HFFc6 (cell line): ENCODE measurements at regions not wholly inside any gene's neighbourhood (a gene's known extent, or its start where the extent isn't known, plus 50 kb on each side); places are given as distances from the start of the nearest gene placed in this dataset.

Experiments
- DNase-seq: peaks from one replicate; pipeline ENCODE4 v3.0.0-alpha.2; 2018
- H3K27ac Mint-ChIP-seq: 2 replicates; pipeline ENCODE4 v1.8.0; 2020; ENCODE audit warnings: mild to moderate bottlenecking, mixed read lengths
- H3K27me3 Mint-ChIP-seq: 2 replicates; pipeline ENCODE4 v1.8.0; 2021; ENCODE audit warnings: mild to moderate bottlenecking, moderate library complexity, mixed read lengths; ENCODE audit not compliant: insufficient read depth
- H3K36me3 Mint-ChIP-seq: 2 replicates; pipeline ENCODE4 v1.8.0; 2021; ENCODE audit warnings: low read depth, mixed read lengths
- H3K4me1 Mint-ChIP-seq: 2 replicates; pipeline ENCODE4 v1.8.0; 2020; ENCODE audit warnings: low read depth, mixed read lengths
- H3K4me3 Mint-ChIP-seq: 2 replicates; pipeline ENCODE4 v1.8.0; 2020; ENCODE audit warnings: mild to moderate bottlenecking, moderate library complexity, mixed read lengths
- H3K9me3 Mint-ChIP-seq: 2 replicates; pipeline ENCODE4 v1.8.0; 2020; ENCODE audit warnings: mild to moderate bottlenecking, mixed read lengths
- TF ChIP-seq, protein P1 (sequence below): fragments of 200-600 bp; sonication (generic); IDR thresholded peaks from 2 replicates; pipeline ENCODE4 v1.5.0; 2021; ENCODE audit warnings: antibody characterized with exemption, mild to moderate bottlenecking

DNA sequence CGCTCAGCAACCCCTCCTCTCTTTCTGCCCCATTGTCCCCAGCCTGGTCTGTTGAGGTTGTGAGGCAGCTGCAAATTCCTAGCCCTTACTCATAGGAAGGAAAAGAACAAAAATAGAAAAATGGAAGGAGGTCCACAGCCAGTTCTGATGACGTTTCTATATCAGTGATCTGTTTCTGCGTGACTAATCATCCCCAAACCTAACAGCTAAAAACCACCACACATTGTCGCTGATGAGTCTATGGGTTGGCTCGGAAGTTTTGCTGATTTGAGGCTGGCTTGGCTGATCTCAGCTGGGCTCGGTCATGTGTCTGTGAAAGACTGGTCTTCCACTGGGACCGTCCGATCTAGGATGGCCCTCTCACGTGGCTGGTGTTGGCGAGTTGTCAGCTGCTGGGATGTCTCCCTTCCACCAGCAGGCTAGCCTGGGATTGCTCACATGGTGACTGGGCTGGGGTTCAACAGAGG is 200.6 kb upstream of the ZNF618 start:
- TF ChIP-seq, protein P1, sequence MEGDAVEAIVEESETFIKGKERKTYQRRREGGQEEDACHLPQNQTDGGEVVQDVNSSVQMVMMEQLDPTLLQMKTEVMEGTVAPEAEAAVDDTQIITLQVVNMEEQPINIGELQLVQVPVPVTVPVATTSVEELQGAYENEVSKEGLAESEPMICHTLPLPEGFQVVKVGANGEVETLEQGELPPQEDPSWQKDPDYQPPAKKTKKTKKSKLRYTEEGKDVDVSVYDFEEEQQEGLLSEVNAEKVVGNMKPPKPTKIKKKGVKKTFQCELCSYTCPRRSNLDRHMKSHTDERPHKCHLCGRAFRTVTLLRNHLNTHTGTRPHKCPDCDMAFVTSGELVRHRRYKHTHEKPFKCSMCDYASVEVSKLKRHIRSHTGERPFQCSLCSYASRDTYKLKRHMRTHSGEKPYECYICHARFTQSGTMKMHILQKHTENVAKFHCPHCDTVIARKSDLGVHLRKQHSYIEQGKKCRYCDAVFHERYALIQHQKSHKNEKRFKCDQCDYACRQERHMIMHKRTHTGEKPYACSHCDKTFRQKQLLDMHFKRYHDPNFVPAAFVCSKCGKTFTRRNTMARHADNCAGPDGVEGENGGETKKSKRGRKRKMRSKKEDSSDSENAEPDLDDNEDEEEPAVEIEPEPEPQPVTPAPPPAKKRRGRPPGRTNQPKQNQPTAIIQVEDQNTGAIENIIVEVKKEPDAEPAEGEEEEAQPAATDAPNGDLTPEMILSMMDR: peak; percentile 28; the same call in 1 of the 2 replicates
- peaks cover 7% of the 10 kb centered on the region for H3K27me3 Mint-ChIP-seq
- H3K9me3 Mint-ChIP-seq: no peaks in the 10 kb centered on the region; the same call in 1 of the 2 replicates
- peak; percentile 99 for DNase-seq
- peaks cover 41% of the 10 kb centered on the region for H3K4me1 Mint-ChIP-seq
- H3K4me3 Mint-ChIP-seq: peak overlapping the region; percentile 71
- no peaks in the 10 kb centered on the region for H3K36me3 Mint-ChIP-seq
- peak overlapping the region; percentile 99 for H3K27ac Mint-ChIP-seq

DNA sequence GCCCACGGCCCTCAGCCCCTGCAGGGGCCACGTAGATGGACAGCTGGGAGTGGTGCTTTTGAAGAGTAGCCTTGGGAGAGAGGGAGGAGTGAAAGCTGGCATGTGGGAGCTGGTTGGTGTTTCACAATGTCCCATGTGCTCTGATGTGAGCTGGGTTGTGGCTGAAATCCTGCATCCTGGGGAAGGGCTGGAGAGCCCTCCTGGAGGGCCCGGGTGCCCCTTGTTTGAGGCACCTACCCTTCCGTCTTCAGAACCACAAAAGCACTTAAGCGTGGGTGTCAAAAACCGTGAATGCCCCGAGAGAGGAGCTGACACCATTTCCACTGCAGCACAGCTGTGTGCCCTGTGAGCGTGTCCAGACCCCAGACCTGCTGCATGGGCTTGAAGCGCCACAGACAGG is 199.1 kb upstream of the ZNF618 start:
- Mint-ChIP-seq H3K27ac (no peak overlapping the region), H3K4me1 (peaks cover 50% of the 10 kb centered on the region), H3K36me3 (no peaks in the 10 kb centered on the region), H3K27me3 (peaks cover 5% of the 10 kb centered on the region), H3K9me3 (no peaks in the 10 kb centered on the region), H3K4me3 (no peak overlapping the region)
- DNase-seq: no peak
- TF ChIP-seq, protein P1: no peak

DNA sequence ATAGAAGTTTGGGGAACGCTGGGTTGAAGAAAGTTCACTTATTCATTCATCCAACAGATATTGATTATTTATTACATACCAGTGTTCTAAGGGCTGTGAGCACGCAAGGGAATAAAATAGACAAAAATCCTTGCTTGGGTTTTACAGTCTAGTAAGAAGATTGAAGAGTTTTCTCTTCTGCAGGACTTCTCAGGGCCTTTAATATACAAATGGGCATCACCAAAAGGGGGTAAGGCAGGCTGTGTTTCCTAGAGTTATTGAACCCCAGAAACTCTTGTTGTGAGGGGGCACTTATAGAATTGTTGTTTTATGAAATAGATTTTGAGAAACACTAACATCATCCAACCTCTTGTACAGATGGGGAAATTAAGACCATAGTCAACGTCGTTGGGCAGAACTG is 198.5 kb upstream of the ZNF618 start:
- peaks cover 56% of the 10 kb centered on the region for H3K4me1 Mint-ChIP-seq
- H3K27ac Mint-ChIP-seq: no peak overlapping the region
- no peak overlapping the region for H3K4me3 Mint-ChIP-seq
- TF ChIP-seq, protein P1: no peak
- no peaks in the 10 kb centered on the region for H3K36me3 Mint-ChIP-seq
- H3K9me3 Mint-ChIP-seq: no peaks in the 10 kb centered on the region
- H3K27me3 Mint-ChIP-seq: peaks cover 3% of the 10 kb centered on the region
- DNase-seq: no peak

DNA sequence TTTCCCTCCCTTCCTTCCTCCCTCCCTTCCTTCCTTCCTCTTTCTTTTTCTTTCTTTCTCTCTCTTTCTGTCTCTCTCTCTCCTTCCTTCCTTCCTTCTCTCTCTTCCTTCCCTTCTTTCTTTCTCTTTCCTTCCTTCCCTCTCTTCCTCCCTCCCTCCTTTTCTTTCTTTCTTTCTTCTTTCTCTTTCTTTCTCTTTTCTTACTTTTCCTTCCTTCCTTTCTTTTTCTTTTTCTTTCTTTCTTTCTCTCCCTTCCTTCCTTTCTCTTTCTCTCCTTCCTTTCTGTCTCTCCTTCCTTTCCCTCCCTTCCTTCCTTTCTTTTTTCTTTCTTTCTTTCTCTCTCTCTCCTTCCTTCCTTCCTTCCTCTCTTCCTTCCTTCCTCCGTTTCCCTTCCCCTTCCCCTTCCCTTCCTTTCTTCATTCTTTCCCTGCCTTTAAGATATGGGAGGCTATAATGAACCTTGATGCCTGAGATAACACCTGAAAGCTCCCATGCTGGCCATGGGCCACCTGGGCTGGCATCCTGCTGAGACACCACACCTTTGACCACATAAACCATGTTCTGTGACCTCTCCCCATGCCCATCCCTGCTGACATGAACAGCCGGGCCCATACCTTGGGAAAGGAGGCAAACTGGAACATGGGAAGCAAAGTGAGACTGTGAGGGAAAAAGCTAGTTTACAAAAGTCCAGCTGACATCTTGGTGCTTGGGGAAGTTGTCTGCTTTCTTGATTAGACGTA is 197.8 kb upstream of the ZNF618 start:
- TF ChIP-seq, protein P1: no peak
- Mint-ChIP-seq H3K36me3 (no peaks in the 10 kb centered on the region), H3K4me1 (peaks cover 58% of the 10 kb centered on the region), H3K27me3 (peaks cover 3% of the 10 kb centered on the region), H3K9me3 (no peaks in the 10 kb centered on the region), H3K27ac (no peak overlapping the region), H3K4me3 (no peak overlapping the region)
- no peak for DNase-seq

DNA sequence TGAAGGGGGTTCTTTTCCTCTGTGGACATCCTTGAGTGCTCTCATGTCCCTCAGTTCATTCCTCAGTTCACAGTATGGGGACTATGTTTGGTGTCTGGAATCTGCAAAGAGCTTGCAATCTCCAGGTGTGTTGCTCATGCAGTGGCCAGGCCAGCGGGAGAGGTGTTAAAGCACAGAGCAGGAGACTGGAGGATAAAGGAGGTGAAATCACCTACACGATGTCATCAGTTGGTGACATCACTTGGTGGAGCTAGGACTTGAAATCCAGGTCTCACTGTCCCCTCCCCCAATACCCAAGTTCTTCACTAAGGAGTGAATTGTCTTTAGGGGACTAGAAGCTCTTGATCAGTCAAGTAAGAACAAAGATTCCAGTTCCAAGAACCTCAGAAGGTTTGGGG is 197.3 kb upstream of the ZNF618 start:
- Mint-ChIP-seq H3K9me3 (no peaks in the 10 kb centered on the region), H3K36me3 (no peaks in the 10 kb centered on the region), H3K4me1 (peaks cover 52% of the 10 kb centered on the region), H3K27ac (no peak overlapping the region), H3K4me3 (no peak overlapping the region), H3K27me3 (peaks cover 3% of the 10 kb centered on the region)
- TF ChIP-seq, protein P1: no peak
- DNase-seq: no peak
